Loucy (cell line): ENCODE measurements at regions not wholly inside any gene's neighbourhood (a gene's known extent, or its start where the extent isn't known, plus 50 kb on each side); places are given as distances from the start of the nearest gene placed in this dataset.

ENCODE experiments used
- H2AFZ ChIP-seq: fragments of 200-600 bp; sonication (generic); 2 replicates; pipeline ENCODE4 v1.6.0; 2016; ENCODE audit warnings: antibody characterized with exemption, mild to moderate bottlenecking, low read length, moderate library complexity
- H3F3A ChIP-seq: fragments of 200-600 bp; 2 replicates; pipeline ENCODE4 v1.6.0; 2016; ENCODE audit warnings: antibody characterized with exemption, low read depth, mild to moderate bottlenecking
- H3K27me3 ChIP-seq: fragments of 200-600 bp; sonication (generic); 2 replicates; pipeline ENCODE4 v1.6.1; 2014; ENCODE audit warnings: low read length, mild to moderate bottlenecking; ENCODE audit not compliant: insufficient read depth, poor library complexity, severe bottlenecking
- H3K36me3 ChIP-seq: fragments of 200-600 bp; sonication (generic); 2 replicates; pipeline ENCODE4 v1.6.1; 2016; ENCODE audit warnings: low read length; ENCODE audit not compliant: insufficient read depth
- H3K4me1 ChIP-seq: fragments of 200-600 bp; sonication (generic); 2 replicates; pipeline ENCODE4 v1.5.1; 2014; ENCODE audit warnings: low read length, mild to moderate bottlenecking; ENCODE audit not compliant: insufficient read depth, poor library complexity, severe bottlenecking
- H3K4me2 ChIP-seq: fragments of 200-600 bp; sonication (generic); 2 replicates; pipeline ENCODE4 v1.6.0; 2014; ENCODE audit warnings: antibody characterized with exemption, low read length, low read depth, mild to moderate bottlenecking; ENCODE audit not compliant: poor library complexity, severe bottlenecking
- H3K4me3 ChIP-seq: fragments of 200-600 bp; sonication (generic); 2 replicates; pipeline ENCODE4 v1.5.1; 2014; ENCODE audit warnings: low read length, mild to moderate bottlenecking, mixed read lengths; ENCODE audit not compliant: poor library complexity, severe bottlenecking
- H3K79me2 ChIP-seq: fragments of 200-600 bp; sonication (generic); 2 replicates; pipeline ENCODE4 v1.6.1; 2014; ENCODE audit warnings: low read length; ENCODE audit not compliant: insufficient read depth
- H3K9ac ChIP-seq: fragments of 200-600 bp; sonication (generic); 2 replicates; pipeline ENCODE4 v1.6.0; 2014; ENCODE audit warnings: mild to moderate bottlenecking, low read depth, low read length, moderate library complexity; ENCODE audit not compliant: poor library complexity, severe bottlenecking
- H3K9me2 ChIP-seq: fragments of 200-600 bp; sonication (generic); replicated peaks from 2 replicates; pipeline ENCODE4 v1.6.1; 2016; ENCODE audit warnings: low read depth, low read length, mixed read lengths
- H3K9me3 ChIP-seq: fragments of 200-600 bp; sonication (generic); 2 replicates; pipeline ENCODE4 v1.6.1; 2014; ENCODE audit warnings: mild to moderate bottlenecking, antibody characterized with exemption, low read length, low read depth; ENCODE audit not compliant: insufficient read depth
- H4K20me1 ChIP-seq: fragments of 200-600 bp; sonication (generic); 2 replicates; pipeline ENCODE4 v1.6.0; 2014; ENCODE audit warnings: antibody characterized with exemption, low read length, mild to moderate bottlenecking; ENCODE audit not compliant: insufficient read depth, poor library complexity, severe bottlenecking
- EZH2phosphoT487 ChIP-seq: fragments of 200-600 bp; IDR thresholded peaks from 2 replicates; pipeline ENCODE4 v1.6.1; 2018; ENCODE audit warnings: antibody characterized with exemption, mild to moderate bottlenecking, moderate library complexity, borderline replicate concordance
- TF ChIP-seq, protein P1 (sequence below): fragments of 200-600 bp; sonication (generic); conservative IDR thresholded peaks from 2 replicates; pipeline ENCODE4 v1.5.1; 2014; ENCODE audit warnings: mild to moderate bottlenecking, antibody characterized with exemption, low read length

DNA sequence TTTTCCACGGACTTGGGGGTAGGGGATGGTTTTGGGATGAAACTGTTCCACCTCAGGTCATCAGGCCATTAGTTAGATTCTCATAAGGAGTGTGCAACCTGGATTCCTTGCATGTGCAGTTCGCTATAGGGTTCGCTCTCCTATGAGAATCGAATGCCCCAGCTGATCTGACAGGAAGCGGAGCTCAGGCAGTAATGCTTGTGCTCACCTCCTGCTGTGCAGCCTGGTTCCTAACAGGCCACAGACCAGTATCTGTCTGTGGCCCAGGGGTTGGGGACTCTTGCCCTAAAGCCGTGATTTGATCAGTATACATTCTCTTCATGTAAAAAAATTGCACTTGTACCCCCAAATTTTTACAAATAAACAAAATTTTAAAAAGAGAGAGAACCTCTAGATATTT lies 219.4 kb upstream of the CPNE8 start:
- H3K36me3 ChIP-seq, result no peaks in the 10 kb centered on the region
- no peaks in the 10 kb centered on the region for H3F3A ChIP-seq
- H3K9me2 ChIP-seq, result no peaks in the 10 kb centered on the region
- H3K4me3 ChIP-seq, result no peak overlapping the region
- no peak overlapping the region for H2AFZ ChIP-seq
- TF ChIP-seq EZH2phosphoT487, result no peak
- TF ChIP-seq, protein P1, sequence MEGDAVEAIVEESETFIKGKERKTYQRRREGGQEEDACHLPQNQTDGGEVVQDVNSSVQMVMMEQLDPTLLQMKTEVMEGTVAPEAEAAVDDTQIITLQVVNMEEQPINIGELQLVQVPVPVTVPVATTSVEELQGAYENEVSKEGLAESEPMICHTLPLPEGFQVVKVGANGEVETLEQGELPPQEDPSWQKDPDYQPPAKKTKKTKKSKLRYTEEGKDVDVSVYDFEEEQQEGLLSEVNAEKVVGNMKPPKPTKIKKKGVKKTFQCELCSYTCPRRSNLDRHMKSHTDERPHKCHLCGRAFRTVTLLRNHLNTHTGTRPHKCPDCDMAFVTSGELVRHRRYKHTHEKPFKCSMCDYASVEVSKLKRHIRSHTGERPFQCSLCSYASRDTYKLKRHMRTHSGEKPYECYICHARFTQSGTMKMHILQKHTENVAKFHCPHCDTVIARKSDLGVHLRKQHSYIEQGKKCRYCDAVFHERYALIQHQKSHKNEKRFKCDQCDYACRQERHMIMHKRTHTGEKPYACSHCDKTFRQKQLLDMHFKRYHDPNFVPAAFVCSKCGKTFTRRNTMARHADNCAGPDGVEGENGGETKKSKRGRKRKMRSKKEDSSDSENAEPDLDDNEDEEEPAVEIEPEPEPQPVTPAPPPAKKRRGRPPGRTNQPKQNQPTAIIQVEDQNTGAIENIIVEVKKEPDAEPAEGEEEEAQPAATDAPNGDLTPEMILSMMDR, result no peak
- no peaks in the 10 kb centered on the region for H3K27me3 ChIP-seq
- no peak overlapping the region for H3K4me2 ChIP-seq
- H3K9me3 ChIP-seq, result peaks cover 4% of the 10 kb centered on the region; the same call in 1 of the 2 replicates
- no peaks in the 10 kb centered on the region for H3K4me1 ChIP-seq
- H3K79me2 ChIP-seq, result no peaks in the 10 kb centered on the region
- H4K20me1 ChIP-seq, result no peaks in the 10 kb centered on the region
- H3K9ac ChIP-seq, result no peak overlapping the region

DNA sequence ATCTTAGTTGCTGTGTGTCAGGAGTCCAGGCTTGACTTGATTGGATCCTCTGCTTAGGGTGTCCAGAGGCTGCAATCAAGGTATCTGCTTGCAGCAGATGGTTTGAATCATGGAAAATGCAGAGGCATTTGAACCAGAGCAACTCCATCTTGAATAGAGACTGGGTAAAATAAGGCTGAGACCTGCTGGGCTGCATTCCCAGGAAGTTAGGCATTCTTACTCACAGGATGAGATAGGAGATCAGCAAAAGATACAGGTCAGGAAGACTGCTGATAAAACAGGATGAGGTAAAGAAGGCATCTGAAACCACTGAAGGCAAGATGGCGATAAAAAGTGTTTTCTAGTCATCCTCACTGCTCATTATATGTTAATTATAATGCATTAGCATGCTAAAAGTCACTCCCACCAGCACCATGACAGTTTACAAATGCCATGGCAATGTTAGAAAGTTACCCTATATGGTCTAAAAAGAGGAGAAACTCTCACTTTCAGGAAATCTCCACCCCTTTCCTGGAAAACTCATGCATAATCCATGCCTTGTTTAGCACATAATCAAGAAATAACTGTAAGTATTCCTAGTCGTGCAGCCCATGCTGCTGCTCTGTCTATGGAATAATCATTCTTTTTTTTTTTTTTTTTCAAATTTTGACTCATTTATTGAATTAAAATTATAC lies 218.3 kb upstream of the CPNE8 start:
- TF ChIP-seq EZH2phosphoT487, result no peak
- TF ChIP-seq, protein P1, result no peak
- no peaks in the 10 kb centered on the region for H3K9me2 ChIP-seq
- H3K9ac ChIP-seq, result no peak overlapping the region
- no peaks in the 10 kb centered on the region for H3K4me1 ChIP-seq
- peaks cover 4% of the 10 kb centered on the region; the same call in 1 of the 2 replicates for H3K9me3 ChIP-seq
- no peak overlapping the region for H3K4me3 ChIP-seq
- no peaks in the 10 kb centered on the region for H3K36me3 ChIP-seq
- no peaks in the 10 kb centered on the region for H3K79me2 ChIP-seq
- no peak overlapping the region for H2AFZ ChIP-seq
- H3F3A ChIP-seq, result no peaks in the 10 kb centered on the region
- no peak overlapping the region for H3K4me2 ChIP-seq
- H4K20me1 ChIP-seq, result no peaks in the 10 kb centered on the region
- H3K27me3 ChIP-seq, result no peaks in the 10 kb centered on the region

DNA sequence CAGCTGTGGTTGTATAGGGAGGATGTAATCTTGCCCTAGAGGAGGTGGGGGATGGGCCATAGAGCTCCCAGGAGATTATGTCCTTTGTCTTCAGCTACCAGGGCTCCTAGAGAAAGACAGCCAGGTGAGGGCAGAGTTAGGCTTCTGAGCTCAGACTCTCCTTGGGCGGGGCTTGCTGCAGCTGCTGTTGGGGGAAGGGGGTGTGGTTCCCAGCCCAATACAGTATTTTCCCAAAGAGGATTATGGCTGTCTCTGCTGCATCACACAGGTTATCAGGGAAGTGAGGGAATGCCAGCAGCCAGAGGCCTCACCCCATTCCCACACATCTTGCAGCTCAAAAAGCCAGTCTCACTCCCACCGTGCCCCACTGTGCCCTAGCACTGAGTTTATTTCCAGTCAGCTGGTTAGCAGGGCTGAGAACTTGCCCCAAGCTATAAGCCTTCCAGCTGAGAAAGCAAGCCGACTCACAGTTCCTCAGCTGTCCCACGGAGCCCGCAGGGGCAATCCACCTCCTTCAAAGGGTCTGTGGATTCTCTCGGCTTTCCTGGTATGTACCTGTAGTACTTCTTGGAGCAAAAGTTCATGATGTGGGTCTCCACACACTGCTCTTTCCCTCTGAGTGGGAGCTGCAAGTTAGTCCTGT lies 217.3 kb upstream of the CPNE8 start:
- Histone ChIP-seq H3K4me3 (no peak overlapping the region), H3K9ac (no peak overlapping the region)

More for the DNA sequence above, 217.3 kb upstream of the CPNE8 start:
- Histone ChIP-seq H3K27me3 (no peaks in the 10 kb centered on the region), H3K9me2 (no peaks in the 10 kb centered on the region), H3K79me2 (no peaks in the 10 kb centered on the region), H4K20me1 (no peaks in the 10 kb centered on the region), H3K4me1 (no peaks in the 10 kb centered on the region), H3K4me2 (no peak overlapping the region), H3K9me3 (peaks cover 4% of the 10 kb centered on the region; the same call in 1 of the 2 replicates), H2AFZ (no peak overlapping the region), H3F3A (no peaks in the 10 kb centered on the region), H3K36me3 (no peaks in the 10 kb centered on the region)
- TF ChIP-seq EZH2phosphoT487, result no peak
- TF ChIP-seq, protein P1, result no peak
